IPS-20b (cell line): ENCODE measurements at regions not wholly inside any gene's neighbourhood (a gene's known extent, or its start where the extent isn't known, plus 50 kb on each side); places are given as distances from the start of the nearest gene placed in this dataset.
A peak's percentile ranks its signal among the peaks of the same experiment; 100 is the strongest.

Experiments used
- H3K27ac ChIP-seq: one replicate; pipeline ENCODE4 v1.5.1; 2013; ENCODE audit warnings: low read length
- H3K27me3 ChIP-seq: 2 replicates; pipeline ENCODE4 v1.6.1; 2013; ENCODE audit warnings: mild to moderate bottlenecking, low read length, inconsistent platforms; ENCODE audit not compliant: insufficient read depth
- H3K36me3 ChIP-seq: 2 replicates; pipeline ENCODE4 v1.6.1; 2013; ENCODE audit warnings: low read depth, mild to moderate bottlenecking, inconsistent platforms, low read length, moderate library complexity; ENCODE audit not compliant: insufficient read depth
- H3K4me1 ChIP-seq: 2 replicates; pipeline ENCODE4 v1.6.1; 2013; ENCODE audit warnings: mild to moderate bottlenecking, control low read depth, inconsistent platforms, low read length, moderate library complexity; ENCODE audit not compliant: insufficient read depth
- H3K4me3 ChIP-seq: 2 replicates; pipeline ENCODE4 v1.5.1; 2013; ENCODE audit warnings: mild to moderate bottlenecking, low read length, inconsistent platforms
- H3K9ac ChIP-seq: 2 replicates; pipeline ENCODE4 v1.6.1; 2013; ENCODE audit warnings: low read depth, mild to moderate bottlenecking, inconsistent platforms, low read length, moderate library complexity
- H3K9me3 ChIP-seq: 2 replicates; pipeline ENCODE4 v1.6.1; 2013; ENCODE audit warnings: mild to moderate bottlenecking, low read depth, low read length, inconsistent platforms; ENCODE audit not compliant: insufficient read depth

- H3K9ac ChIP-seq = no peak overlapping the region
- H3K4me1 ChIP-seq = peaks cover 17% of the 10 kb centered on the region; the same call in 1 of the 2 replicates
- H3K36me3 ChIP-seq = no peaks in the 10 kb centered on the region
- no peak overlapping the region for H3K27ac ChIP-seq
- H3K27me3 ChIP-seq = no peaks in the 10 kb centered on the region
- no peaks in the 10 kb centered on the region for H3K9me3 ChIP-seq
- no peak overlapping the region for H3K4me3 ChIP-seq
Observed at GRCh38 chr9:7243838-7244237, 486.1 kb downstream of the KDM4C start.

- H3K4me1 ChIP-seq = peaks cover 17% of the 10 kb centered on the region; the same call in 1 of the 2 replicates
Observed at GRCh38 chr9:7242126-7242525, 484.4 kb downstream of the KDM4C start.

DNA sequence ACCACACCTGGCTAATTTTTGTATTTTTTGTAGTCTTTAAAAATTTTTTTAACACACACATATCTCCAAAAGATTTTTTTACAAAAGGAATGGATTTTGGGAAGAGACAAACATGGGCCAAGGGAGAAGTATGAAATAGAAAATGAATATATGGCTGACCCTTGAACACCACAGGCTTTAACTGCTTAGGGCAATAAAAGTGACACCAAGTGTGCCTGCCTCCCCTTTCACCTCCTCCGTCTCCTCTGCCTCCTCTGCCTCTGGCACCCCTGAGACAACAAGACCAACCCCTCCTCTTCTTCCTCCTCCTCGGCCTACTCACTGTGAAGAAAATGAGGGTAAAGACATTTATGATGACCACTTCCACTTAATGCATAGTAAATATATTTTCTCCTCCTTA is 483.9 kb downstream of the KDM4C start:
- Histone ChIP-seq H3K27ac (no peak overlapping the region), H3K27me3 (no peaks in the 10 kb centered on the region)

More at GRCh38 chr9:7242126-7242525, 484.4 kb downstream of the KDM4C start:
- Histone ChIP-seq H3K9ac (no peak overlapping the region), H3K4me3 (no peak overlapping the region), H3K27ac (no peak overlapping the region), H3K9me3 (no peaks in the 10 kb centered on the region), H3K36me3 (no peaks in the 10 kb centered on the region), H3K27me3 (no peaks in the 10 kb centered on the region)

GRCh38 chr9:7240569-7241311 is 483.0 kb downstream of the KDM4C start:
- Histone ChIP-seq H3K9me3 (no peaks in the 10 kb centered on the region), H3K9ac (peak overlapping the region; percentile 6; the same call in 1 of the 2 replicates), H3K27ac (peak overlapping the region; percentile 7), H3K36me3 (no peaks in the 10 kb centered on the region), H3K27me3 (no peaks in the 10 kb centered on the region), H3K4me1 (peaks cover 17% of the 10 kb centered on the region; the same call in 1 of the 2 replicates), H3K4me3 (peak overlapping the region; percentile 38; the same call in 1 of the 2 replicates)

More for the DNA sequence above, 483.9 kb downstream of the KDM4C start:
- Histone ChIP-seq H3K9ac (no peak overlapping the region; the same call in 1 of the 2 replicates), H3K9me3 (no peaks in the 10 kb centered on the region), H3K4me1 (peaks cover 17% of the 10 kb centered on the region; the same call in 1 of the 2 replicates), H3K36me3 (no peaks in the 10 kb centered on the region), H3K4me3 (no peak overlapping the region)

DNA sequence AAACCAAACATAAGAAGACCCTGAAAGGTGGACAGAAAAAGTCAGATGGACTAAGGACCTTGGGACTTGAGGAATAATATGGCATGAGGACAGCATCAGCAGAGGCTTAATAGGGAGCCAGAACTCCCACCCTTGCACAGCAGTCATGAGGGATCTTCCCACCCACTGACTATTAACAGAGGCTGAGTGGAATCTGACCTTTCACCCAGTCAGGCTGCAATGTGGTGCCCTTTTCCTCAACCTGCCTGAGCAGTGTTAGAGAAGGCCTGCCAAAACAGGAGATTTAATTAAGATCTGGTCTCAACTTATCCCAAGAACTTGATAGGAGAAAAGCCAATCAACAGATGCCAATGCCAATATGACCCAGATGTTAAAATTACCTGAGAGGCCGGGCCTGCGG is 481.9 kb downstream of the KDM4C start:
- Histone ChIP-seq H3K36me3 (no peaks in the 10 kb centered on the region), H3K9me3 (no peaks in the 10 kb centered on the region), H3K9ac (peak overlapping the region; percentile 48; the same call in 1 of the 2 replicates)

GRCh38 chr9:7238247-7238637 is 480.5 kb downstream of the KDM4C start:
- H3K36me3 ChIP-seq = no peaks in the 10 kb centered on the region
- H3K27me3 ChIP-seq = no peaks in the 10 kb centered on the region
- H3K9ac ChIP-seq = no peak overlapping the region
- H3K9me3 ChIP-seq = no peaks in the 10 kb centered on the region
- H3K27ac ChIP-seq = no peak overlapping the region
- no peak overlapping the region for H3K4me3 ChIP-seq
- H3K4me1 ChIP-seq = peaks cover 19% of the 10 kb centered on the region; the same call in 1 of the 2 replicates

More for the DNA sequence above, 481.9 kb downstream of the KDM4C start:
- Histone ChIP-seq H3K27ac (peak overlapping the region; percentile 52), H3K27me3 (no peaks in the 10 kb centered on the region), H3K4me3 (no peak overlapping the region), H3K4me1 (peaks cover 19% of the 10 kb centered on the region; the same call in 1 of the 2 replicates)

GRCh38 chr9:7237473-7238246 is 479.9 kb downstream of the KDM4C start:
- H3K27ac ChIP-seq = no peak overlapping the region

GRCh38 chr9:7236186-7236585 is 478.4 kb downstream of the KDM4C start:
- Histone ChIP-seq H3K36me3 (no peaks in the 10 kb centered on the region), H3K4me1 (peaks cover 18% of the 10 kb centered on the region; the same call in 1 of the 2 replicates), H3K9ac (no peak overlapping the region), H3K9me3 (no peaks in the 10 kb centered on the region), H3K27ac (no peak overlapping the region), H3K4me3 (no peak overlapping the region), H3K27me3 (no peaks in the 10 kb centered on the region)

More at GRCh38 chr9:7237473-7238246, 479.9 kb downstream of the KDM4C start:
- Histone ChIP-seq H3K36me3 (no peaks in the 10 kb centered on the region), H3K9ac (no peak overlapping the region), H3K9me3 (no peaks in the 10 kb centered on the region), H3K4me3 (no peak overlapping the region), H3K4me1 (peaks cover 19% of the 10 kb centered on the region; the same call in 1 of the 2 replicates), H3K27me3 (no peaks in the 10 kb centered on the region)

- Histone ChIP-seq H3K4me3 (no peak overlapping the region), H3K27me3 (no peaks in the 10 kb centered on the region), H3K4me1 (peaks cover 5% of the 10 kb centered on the region; the same call in 1 of the 2 replicates), H3K27ac (no peak overlapping the region), H3K9me3 (no peaks in the 10 kb centered on the region), H3K9ac (no peak overlapping the region), H3K36me3 (no peaks in the 10 kb centered on the region)
Observed at GRCh38 chr9:7234144-7234543, 476.4 kb downstream of the KDM4C start.

DNA sequence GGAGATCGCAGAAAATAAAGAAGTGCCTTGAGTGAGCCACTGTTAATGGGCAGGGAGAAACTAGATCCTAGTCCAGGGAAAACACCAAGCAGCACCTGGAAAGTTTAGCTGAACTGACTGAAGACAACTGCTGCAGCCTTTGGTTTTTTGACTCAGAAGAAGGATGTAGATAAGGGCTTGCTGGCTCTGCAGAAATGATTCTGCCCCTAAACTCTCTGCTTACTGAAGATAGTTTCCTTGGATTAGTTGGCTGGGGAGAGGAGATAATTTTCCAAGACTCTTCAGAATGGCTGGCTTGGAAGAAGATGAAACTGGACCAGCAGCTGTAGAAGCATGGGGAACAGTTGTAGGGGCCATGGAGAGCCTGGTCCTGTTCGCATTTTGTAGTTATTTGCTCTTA is 471.8 kb downstream of the KDM4C start:
- Histone ChIP-seq H3K4me3 (no peak overlapping the region), H3K9ac (no peak overlapping the region), H3K27me3 (no peaks in the 10 kb centered on the region; the same call in 1 of the 2 replicates), H3K27ac (no peak overlapping the region), H3K9me3 (no peaks in the 10 kb centered on the region), H3K4me1 (no peaks in the 10 kb centered on the region; the same call in 1 of the 2 replicates), H3K36me3 (no peaks in the 10 kb centered on the region)

GRCh38 chr9:7228726-7229125 is 471.0 kb downstream of the KDM4C start:
- H3K27me3 ChIP-seq = no peaks in the 10 kb centered on the region; the same call in 1 of the 2 replicates
- no peaks in the 10 kb centered on the region for H3K36me3 ChIP-seq
- no peak overlapping the region for H3K27ac ChIP-seq
- H3K4me1 ChIP-seq = no peaks in the 10 kb centered on the region; the same call in 1 of the 2 replicates
- H3K4me3 ChIP-seq = no peak overlapping the region
- H3K9me3 ChIP-seq = no peaks in the 10 kb centered on the region
- H3K9ac ChIP-seq = no peak overlapping the region
